Tibial artery (tissue), 4 donors: ENCODE measurements at regions not wholly inside any gene's neighbourhood (a gene's known extent, or its start where the extent isn't known, plus 50 kb on each side); places are given as distances from the start of the nearest gene placed in this dataset.

Experiments
- DNase-seq, 2 donors: peaks; one replicate each; pipeline ENCODE4 v3.0.0-alpha.2; 2019
- H3K27ac ChIP-seq, 2 donors: fragments of 200-600 bp; sonication (generic) in 1 of 2; 1 replicate in 1 of 2; 2 replicates in 1 of 2; pipeline ENCODE4 v1.5.1; 2018 to 2019; ENCODE audit warnings: mild to moderate bottlenecking in 1 of 2
- H3K27me3 ChIP-seq, 2 donors: fragments of 200-600 bp; sonication (generic) in 1 of 2; one replicate each; pipeline versions ENCODE4 v1.5.1 to v1.6.0; 2016 to 2019
- H3K36me3 ChIP-seq, 3 donors: fragments of 200-600 bp; sonication (generic) in 2 of 3; one replicate each; pipeline ENCODE4 v1.5.1; 2016 to 2019; ENCODE audit warnings: mild to moderate bottlenecking in 2 of 3
- H3K4me1 ChIP-seq, 4 donors: fragments of 200-600 bp; sonication (generic) in 2 of 4; 1 replicate in 3 of 4; 2 replicates in 1 of 4; pipeline ENCODE4 v1.5.1; 2016 to 2019
- H3K4me3 ChIP-seq, 2 donors: fragments of 200-600 bp; sonication (generic) in 1 of 2; 1 replicate in 1 of 2; 2 replicates in 1 of 2; pipeline ENCODE4 v1.5.1; 2018 to 2019; ENCODE audit warnings: mild to moderate bottlenecking in 2 of 2
- H3K9me3 ChIP-seq, 3 donors: fragments of 200-600 bp; sonication (generic) in 1 of 3; one replicate each; pipeline ENCODE4 v1.5.1; 2016 to 2019
- CTCF ChIP-seq, 2 experiments: fragments of 200-600 bp in 1 of 2; fragments of 450-650 bp in 1 of 2; IDR thresholded peaks; one replicate each; pipeline ENCODE4 v1.5.1; 2017 to 2019; ENCODE audit warnings: antibody characterized with exemption in 2 of 2, mild to moderate bottlenecking in 1 of 2, moderate library complexity in 1 of 2
- intact Hi-C: fragments of 100-400 bp; cut with DNase I; formaldehyde crosslinking; loops from one replicate; pipeline ENCODE4 v1.15.0; 2023; ENCODE audit warnings: low total_unique reads

GRCh38 chrX:33333271-33333670 is 121.9 kb upstream of the DMD start:
- Histone ChIP-seq H3K27me3 (no peaks in the 10 kb centered on the region), H3K36me3 (no peaks in the 10 kb centered on the region), H3K9me3 (no peaks in the 10 kb centered on the region), H3K4me1 (peaks cover 0 to 3% (median 0%) of the 10 kb centered on the region in 4 donors), H3K27ac (no peak overlapping the region), H3K4me3 (no peak overlapping the region)
- intact Hi-C loops, result loop anchor here (10.0 kb wide), 1 partner anchor 798 kb away; no protein-coding TSS in a partner anchor
- TF ChIP-seq CTCF (IDR thresholded peaks at IDR 0.05), result no peak
- DNase-seq, result no peak

GRCh38 chrX:33330798-33331197 is 119.4 kb upstream of the DMD start:
- no peak for TF ChIP-seq CTCF (IDR thresholded peaks at IDR 0.05)
- no peaks in the 10 kb centered on the region for H3K27me3 ChIP-seq
- intact Hi-C loops, result loop anchor here (10.0 kb wide), 1 partner anchor 796 kb away; no protein-coding TSS in a partner anchor
- H3K36me3 ChIP-seq, result no peaks in the 10 kb centered on the region
- H3K9me3 ChIP-seq, result no peaks in the 10 kb centered on the region
- no peak for DNase-seq
- no peak overlapping the region for H3K27ac ChIP-seq
- no peaks in the 10 kb centered on the region for H3K4me1 ChIP-seq
- H3K4me3 ChIP-seq, result no peak overlapping the region

- no peak for DNase-seq
- no peak overlapping the region for H3K4me3 ChIP-seq
- intact Hi-C loops, result no loop called here
- H3K4me1 ChIP-seq, result no peaks in the 10 kb centered on the region
- no peak for TF ChIP-seq CTCF (IDR thresholded peaks at IDR 0.05)
- no peaks in the 10 kb centered on the region for H3K27me3 ChIP-seq
- H3K27ac ChIP-seq, result no peak overlapping the region
- no peaks in the 10 kb centered on the region for H3K9me3 ChIP-seq
- H3K36me3 ChIP-seq, result no peaks in the 10 kb centered on the region
These were observed 112.8 kb upstream of the DMD start for GRCh38 chrX:33324099-33324498.

- H3K27me3 ChIP-seq, result no peaks in the 10 kb centered on the region
- H3K4me3 ChIP-seq, result no peak overlapping the region
- no peak for DNase-seq
- no peaks in the 10 kb centered on the region for H3K36me3 ChIP-seq
- peak overlapping the region in 1 of 2 donors; percentile 26 for H3K27ac ChIP-seq
- H3K9me3 ChIP-seq, result no peaks in the 10 kb centered on the region
- intact Hi-C loops, result no loop called here
- H3K4me1 ChIP-seq, result peaks cover 0 to 9% (median 0%) of the 10 kb centered on the region in 4 donors
- no peak for TF ChIP-seq CTCF (IDR thresholded peaks at IDR 0.05)
These were observed 96.6 kb upstream of the DMD start for GRCh38 chrX:33307911-33308354.

GRCh38 chrX:33298622-33299021 is 87.3 kb upstream of the DMD start:
- TF ChIP-seq CTCF (IDR thresholded peaks at IDR 0.05), result no peak
- DNase-seq, result no peak
- Histone ChIP-seq H3K4me3 (no peak overlapping the region), H3K36me3 (no peaks in the 10 kb centered on the region), H3K9me3 (no peaks in the 10 kb centered on the region), H3K27ac (no peak overlapping the region), H3K27me3 (no peaks in the 10 kb centered on the region), H3K4me1 (no peaks in the 10 kb centered on the region)
- intact Hi-C loops, result no loop called here

- no peaks in the 10 kb centered on the region for H3K27me3 ChIP-seq
- intact Hi-C loops, result no loop called here
- no peak for TF ChIP-seq CTCF (IDR thresholded peaks at IDR 0.05)
- no peak overlapping the region for H3K4me3 ChIP-seq
- H3K36me3 ChIP-seq, result no peaks in the 10 kb centered on the region
- H3K9me3 ChIP-seq, result no peaks in the 10 kb centered on the region
- H3K27ac ChIP-seq, result no peak overlapping the region
- no peaks in the 10 kb centered on the region for H3K4me1 ChIP-seq
- no peak for DNase-seq
These were observed 74.2 kb upstream of the DMD start for GRCh38 chrX:33285550-33285949.
